PFSK-1 (cell line): ENCODE measurements at regions not wholly inside any gene's neighbourhood (a gene's known extent, or its start where the extent isn't known, plus 50 kb on each side); places are given as distances from the start of the nearest gene placed in this dataset.

Source experiments
- POLR2AphosphoS5 ChIP-seq: IDR thresholded peaks from 2 replicates; pipeline ENCODE4 v1.6.1; 2012; ENCODE audit warnings: low read depth, mild to moderate bottlenecking, control low read depth, low read length, moderate library complexity
- SIN3A ChIP-seq: IDR thresholded peaks from 2 replicates; pipeline ENCODE4 v1.6.1; 2012; ENCODE audit warnings: mild to moderate bottlenecking, low read length, moderate library complexity, borderline replicate concordance; ENCODE audit not compliant: insufficient read depth
- TAF1 ChIP-seq: IDR thresholded peaks from 2 replicates; pipeline ENCODE4 v1.6.1; 2012; ENCODE audit warnings: low read length, control low read depth, borderline replicate concordance; ENCODE audit not compliant: insufficient read depth
- TF ChIP-seq, protein P1 (sequence below), 2 experiments: IDR thresholded peaks; 2 replicates each; pipeline versions ENCODE4 v1.6.1 to v1.8.0; 2011 to 2012; ENCODE audit warnings: low read depth in 2 of 2, low read length in 2 of 2, control low read depth in 1 of 2, inconsistent platforms in 1 of 2, mild to moderate bottlenecking in 1 of 2, moderate library complexity in 1 of 2; ENCODE audit not compliant: insufficient read depth in 1 of 2

DNA sequence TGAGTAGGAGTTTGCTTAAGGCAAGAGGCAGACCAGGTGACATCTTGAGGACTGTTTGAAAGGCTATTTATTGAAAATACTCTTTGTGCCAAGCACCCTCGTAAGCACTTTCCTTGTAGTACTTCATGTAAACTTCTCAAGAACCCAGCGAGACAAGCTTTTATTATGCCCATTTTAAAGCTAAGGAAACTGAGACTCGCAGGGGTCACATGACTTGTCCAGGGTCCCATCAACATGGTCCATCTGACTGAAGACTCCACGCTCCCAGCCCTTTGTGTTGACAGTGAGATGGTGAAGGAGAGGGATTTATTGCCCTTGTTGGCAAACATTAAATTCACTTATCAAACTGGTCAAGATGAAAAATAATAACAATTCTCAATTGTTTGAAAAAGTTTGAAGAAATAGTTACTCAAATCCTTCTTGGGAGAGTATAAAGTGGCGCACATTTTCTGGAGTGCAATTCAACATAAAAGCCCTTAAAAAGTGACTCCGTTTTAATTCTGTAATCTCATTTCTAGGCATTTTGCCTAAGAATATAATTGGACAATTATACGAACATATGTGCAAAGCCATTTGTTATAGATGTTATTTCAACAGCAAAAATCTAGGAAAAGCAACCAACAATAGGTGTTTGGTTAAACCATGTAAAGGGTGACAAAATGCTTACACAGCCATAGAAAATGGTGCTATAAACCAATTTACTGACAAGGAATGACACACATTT lies 270.5 kb upstream of the NCKAP5 start:
- TF ChIP-seq POLR2AphosphoS5 (no peak), TAF1 (no peak), SIN3A (no peak)
- TF ChIP-seq, protein P1, sequence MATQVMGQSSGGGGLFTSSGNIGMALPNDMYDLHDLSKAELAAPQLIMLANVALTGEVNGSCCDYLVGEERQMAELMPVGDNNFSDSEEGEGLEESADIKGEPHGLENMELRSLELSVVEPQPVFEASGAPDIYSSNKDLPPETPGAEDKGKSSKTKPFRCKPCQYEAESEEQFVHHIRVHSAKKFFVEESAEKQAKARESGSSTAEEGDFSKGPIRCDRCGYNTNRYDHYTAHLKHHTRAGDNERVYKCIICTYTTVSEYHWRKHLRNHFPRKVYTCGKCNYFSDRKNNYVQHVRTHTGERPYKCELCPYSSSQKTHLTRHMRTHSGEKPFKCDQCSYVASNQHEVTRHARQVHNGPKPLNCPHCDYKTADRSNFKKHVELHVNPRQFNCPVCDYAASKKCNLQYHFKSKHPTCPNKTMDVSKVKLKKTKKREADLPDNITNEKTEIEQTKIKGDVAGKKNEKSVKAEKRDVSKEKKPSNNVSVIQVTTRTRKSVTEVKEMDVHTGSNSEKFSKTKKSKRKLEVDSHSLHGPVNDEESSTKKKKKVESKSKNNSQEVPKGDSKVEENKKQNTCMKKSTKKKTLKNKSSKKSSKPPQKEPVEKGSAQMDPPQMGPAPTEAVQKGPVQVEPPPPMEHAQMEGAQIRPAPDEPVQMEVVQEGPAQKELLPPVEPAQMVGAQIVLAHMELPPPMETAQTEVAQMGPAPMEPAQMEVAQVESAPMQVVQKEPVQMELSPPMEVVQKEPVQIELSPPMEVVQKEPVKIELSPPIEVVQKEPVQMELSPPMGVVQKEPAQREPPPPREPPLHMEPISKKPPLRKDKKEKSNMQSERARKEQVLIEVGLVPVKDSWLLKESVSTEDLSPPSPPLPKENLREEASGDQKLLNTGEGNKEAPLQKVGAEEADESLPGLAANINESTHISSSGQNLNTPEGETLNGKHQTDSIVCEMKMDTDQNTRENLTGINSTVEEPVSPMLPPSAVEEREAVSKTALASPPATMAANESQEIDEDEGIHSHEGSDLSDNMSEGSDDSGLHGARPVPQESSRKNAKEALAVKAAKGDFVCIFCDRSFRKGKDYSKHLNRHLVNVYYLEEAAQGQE (IDR thresholded peaks at IDR 0.05; ENCODE audit: insufficient read depth in 1 of 2, low read depth in 2 of 2, low read length in 2 of 2): no peak
